PC-3 (cell line): ENCODE measurements at regions not wholly inside any gene's neighbourhood (a gene's known extent, or its start where the extent isn't known, plus 50 kb on each side); places are given as distances from the start of the nearest gene placed in this dataset.

Experiments used
- CTCF ChIP-seq: fragments of 300-600 bp; sonication (generic); conservative IDR thresholded peaks from 2 replicates; pipeline ENCODE4 v1.5.1; 2017; ENCODE audit warnings: antibody characterized with exemption, low read depth, mild to moderate bottlenecking, low read length
- EZH2 ChIP-seq: fragments of 300-600 bp; sonication (generic); IDR thresholded peaks from one replicate; pipeline ENCODE4 v1.6.1; 2017; ENCODE audit warnings: antibody characterized with exemption, mild to moderate bottlenecking, low read length; ENCODE audit not compliant: unreplicated experiment
- EZH2phosphoT487 ChIP-seq: fragments of 300-600 bp; sonication (generic); IDR thresholded peaks from 2 replicates; pipeline ENCODE4 v1.6.1; 2018; ENCODE audit warnings: mild to moderate bottlenecking, antibody characterized with exemption, low read length, borderline replicate concordance

- TF ChIP-seq CTCF (no peak), EZH2 (no peak), EZH2phosphoT487 (no peak)
These were observed 143.7 kb upstream of the RNF32 start for GRCh38 chr7:156496865-156497264.
